Hepatocyte (in vitro differentiated cells): ENCODE measurements at regions not wholly inside any gene's neighbourhood (a gene's known extent, or its start where the extent isn't known, plus 50 kb on each side); places are given as distances from the start of the nearest gene placed in this dataset.

Experiments used
- DNase-seq: peaks from one replicate; pipeline ENCODE4 v3.0.0-alpha.2; 2016; ENCODE audit warnings: low spot score
- H2AFZ ChIP-seq: fragments of 200-600 bp; sonication (generic); 2 replicates; pipeline ENCODE4 v1.6.0; 2016; ENCODE audit warnings: antibody characterized with exemption, mild to moderate bottlenecking
- H3K27ac ChIP-seq: fragments of 200-600 bp; sonication (generic); 2 replicates; pipeline ENCODE4 v1.5.1; 2016; ENCODE audit warnings: mild to moderate bottlenecking
- H3K27me3 ChIP-seq: fragments of 200-600 bp; sonication (generic); 2 replicates; pipeline ENCODE4 v1.6.1; 2016
- H3K36me3 ChIP-seq: fragments of 200-600 bp; sonication (generic); replicated peaks from 2 replicates; pipeline ENCODE4 v1.5.1; 2016; ENCODE audit warnings: low read depth; ENCODE audit not compliant: insufficient read depth
- H3K4me1 ChIP-seq: fragments of 200-600 bp; sonication (generic); 2 replicates; pipeline ENCODE4 v1.5.1; 2016; ENCODE audit warnings: mild to moderate bottlenecking, moderate library complexity; ENCODE audit not compliant: insufficient read depth
- H3K4me2 ChIP-seq: fragments of 200-600 bp; sonication (generic); 2 replicates; pipeline ENCODE4 v1.6.0; 2016
- H3K4me3 ChIP-seq: fragments of 200-600 bp; sonication (generic); 2 replicates; pipeline ENCODE4 v1.5.1; 2016; ENCODE audit warnings: mild to moderate bottlenecking
- H3K79me2 ChIP-seq: fragments of 200-600 bp; sonication (generic); 2 replicates; pipeline ENCODE4 v1.6.0; 2017; ENCODE audit warnings: mild to moderate bottlenecking
- H3K9me2 ChIP-seq: fragments of 200-600 bp; sonication (generic); replicated peaks from 2 replicates; pipeline ENCODE4 v1.6.0; 2017; ENCODE audit warnings: mild to moderate bottlenecking; ENCODE audit not compliant: insufficient read depth
- H3K9me3 ChIP-seq: fragments of 200-600 bp; sonication (generic); 2 replicates; pipeline ENCODE4 v1.5.1; 2016; ENCODE audit warnings: low read depth, mild to moderate bottlenecking
- H4K20me1 ChIP-seq: fragments of 200-600 bp; sonication (generic); 2 replicates; pipeline ENCODE4 v1.6.0; 2016; ENCODE audit warnings: mild to moderate bottlenecking; ENCODE audit not compliant: insufficient read depth, poor library complexity, severe bottlenecking
- CTCF ChIP-seq: fragments of 200-600 bp; sonication (generic); IDR thresholded peaks from 2 replicates; pipeline ENCODE4 v1.5.1; 2016; ENCODE audit warnings: antibody characterized with exemption, mild to moderate bottlenecking; ENCODE audit not compliant: poor library complexity
- EZH2 ChIP-seq: fragments of 200-600 bp; sonication (generic); IDR thresholded peaks from 2 replicates; pipeline ENCODE4 v1.6.1; 2016; ENCODE audit warnings: antibody characterized with exemption, mild to moderate bottlenecking, borderline replicate concordance
- EZH2phosphoT487 ChIP-seq: fragments of 200-600 bp; sonication (generic); IDR thresholded peaks from one replicate; pipeline ENCODE4 v1.6.1; 2018; ENCODE audit warnings: antibody characterized with exemption, mild to moderate bottlenecking, low read depth, moderate library complexity; ENCODE audit not compliant: unreplicated experiment, severe bottlenecking
- WGBS: methylation state at CpG from one replicate; pipeline ENCODE4 v1.1.6; 2016; ENCODE audit warnings: low lambda C conversion rate; ENCODE audit errors: missing lambda C conversion rate; 5-methylcytosine and 5-hydroxymethylcytosine counted together

- no peak for DNase-seq
- Histone ChIP-seq H3K4me1 (no peaks in the 10 kb centered on the region), H4K20me1 (no peaks in the 10 kb centered on the region), H2AFZ (no peak overlapping the region), H3K79me2 (no peaks in the 10 kb centered on the region), H3K36me3 (no peaks in the 10 kb centered on the region), H3K27me3 (no peaks in the 10 kb centered on the region), H3K4me2 (no peak overlapping the region), H3K4me3 (no peak overlapping the region), H3K9me2 (no peaks in the 10 kb centered on the region), H3K9me3 (no peaks in the 10 kb centered on the region), H3K27ac (no peak overlapping the region)
- TF ChIP-seq EZH2 (no peak), EZH2phosphoT487 (no peak), CTCF (no peak)
- WGBS: 98% methylated on average over 2 of the region's 2 CpGs
These were observed 401.0 kb upstream of the EEF2KMT start for GRCh38 chr16:5498562-5498961.

GRCh38 chr16:5496013-5496412 is 398.4 kb upstream of the EEF2KMT start:
- H3K36me3 ChIP-seq: no peaks in the 10 kb centered on the region

GRCh38 chr16:5490499-5490898 is 392.9 kb upstream of the EEF2KMT start:
- DNase-seq: peak; percentile 75
- H3K27me3 ChIP-seq: no peaks in the 10 kb centered on the region
- H3K27ac ChIP-seq: no peak overlapping the region
- no peaks in the 10 kb centered on the region for H3K9me2 ChIP-seq
- no peak overlapping the region for H3K4me3 ChIP-seq
- no peaks in the 10 kb centered on the region for H3K79me2 ChIP-seq
- H4K20me1 ChIP-seq: no peaks in the 10 kb centered on the region
- no peaks in the 10 kb centered on the region for H3K36me3 ChIP-seq
- no peaks in the 10 kb centered on the region for H3K4me1 ChIP-seq
- WGBS: 19% methylated on average over 18 of the region's 18 CpGs
- H2AFZ ChIP-seq: no peak overlapping the region
- no peak overlapping the region for H3K4me2 ChIP-seq
- no peaks in the 10 kb centered on the region for H3K9me3 ChIP-seq
- TF ChIP-seq CTCF: peak; percentile 87
- TF ChIP-seq EZH2: no peak
- no peak for TF ChIP-seq EZH2phosphoT487

More at GRCh38 chr16:5496013-5496412, 398.4 kb upstream of the EEF2KMT start:
- no peak for DNase-seq
- no peak overlapping the region for H3K4me3 ChIP-seq
- H3K27ac ChIP-seq: no peak overlapping the region
- H3K79me2 ChIP-seq: no peaks in the 10 kb centered on the region
- no peaks in the 10 kb centered on the region for H3K9me2 ChIP-seq
- H3K4me1 ChIP-seq: no peaks in the 10 kb centered on the region
- WGBS: 83% methylated on average over 6 of the region's 6 CpGs
- H4K20me1 ChIP-seq: no peaks in the 10 kb centered on the region
- H2AFZ ChIP-seq: no peak overlapping the region
- TF ChIP-seq EZH2phosphoT487 (no peak), EZH2 (no peak), CTCF (no peak)
- no peaks in the 10 kb centered on the region for H3K27me3 ChIP-seq
- no peak overlapping the region for H3K4me2 ChIP-seq
- H3K9me3 ChIP-seq: no peaks in the 10 kb centered on the region

- H4K20me1 ChIP-seq: no peaks in the 10 kb centered on the region
- H3K4me2 ChIP-seq: no peak overlapping the region
- H3K9me2 ChIP-seq: no peaks in the 10 kb centered on the region
- no peak for TF ChIP-seq EZH2phosphoT487
- no peaks in the 10 kb centered on the region for H3K9me3 ChIP-seq
- H3K4me3 ChIP-seq: no peak overlapping the region
- no peak for DNase-seq
- H3K79me2 ChIP-seq: no peaks in the 10 kb centered on the region
- no peaks in the 10 kb centered on the region for H3K27me3 ChIP-seq
- H3K4me1 ChIP-seq: no peaks in the 10 kb centered on the region
- no peak overlapping the region for H3K27ac ChIP-seq
- no peaks in the 10 kb centered on the region for H3K36me3 ChIP-seq
- 73% methylated on average over 3 of the region's 3 CpGs for WGBS
- H2AFZ ChIP-seq: no peak overlapping the region
These were observed 391.0 kb upstream of the EEF2KMT start for GRCh38 chr16:5488581-5488980.
